Natural killer cell (primary cell): ENCODE measurements at regions not wholly inside any gene's neighbourhood (a gene's known extent, or its start where the extent isn't known, plus 50 kb on each side); places are given as distances from the start of the nearest gene placed in this dataset.

Experiments used
- ATAC-seq, 3 donors: fragments of 150-1000 bp in 2 of 3; fragments of 200-7000 bp in 1 of 3; cut with Tn5 transposase; 1 replicate in 1 of 3; 2 replicates in 2 of 3; pipeline ENCODE4 v1.10.0; 2021; ENCODE audit warnings: mild to moderate bottlenecking in 2 of 3, moderate library complexity in 2 of 3
- DNase-seq, 2 donors: peaks; one replicate each; pipeline versions ENCODE4 v3.0.0 to v3.0.0-alpha.2; 2013 to 2021; ENCODE audit warnings: mixed read lengths in 1 of 2
- H3K27ac ChIP-seq: one replicate; pipeline ENCODE4 v1.5.1; 2013; ENCODE audit warnings: mild to moderate bottlenecking, low read length
- H3K27me3 ChIP-seq: one replicate; pipeline ENCODE4 v1.6.1; 2013; ENCODE audit warnings: low read length; ENCODE audit not compliant: control insufficient read depth, insufficient read depth
- H3K36me3 ChIP-seq: one replicate; pipeline ENCODE4 v1.6.1; 2013; ENCODE audit warnings: low read length; ENCODE audit not compliant: control insufficient read depth, insufficient read depth
- H3K4me1 ChIP-seq: one replicate; pipeline ENCODE4 v1.6.1; 2013; ENCODE audit warnings: low read length; ENCODE audit not compliant: control insufficient read depth, insufficient read depth
- H3K4me3 ChIP-seq: one replicate; pipeline ENCODE4 v1.5.1; 2013; ENCODE audit warnings: low read length
- H3K9me3 ChIP-seq: one replicate; pipeline ENCODE4 v1.6.1; 2013; ENCODE audit warnings: low read length; ENCODE audit not compliant: control insufficient read depth, insufficient read depth
- H3K27ac Mint-ChIP-seq, 2 donors: one replicate each; pipeline ENCODE4 v1.8.0; 2022; ENCODE audit warnings: mild to moderate bottlenecking in 2 of 2, mixed read lengths in 2 of 2, moderate library complexity in 1 of 2
- H3K27me3 Mint-ChIP-seq, 2 donors: one replicate each; pipeline ENCODE4 v1.8.0; 2022; ENCODE audit warnings: low read depth in 2 of 2, mixed read lengths in 2 of 2
- H3K36me3 Mint-ChIP-seq: one replicate; pipeline ENCODE4 v1.8.0; 2022; ENCODE audit warnings: mixed read lengths
- H3K4me1 Mint-ChIP-seq, 2 donors: one replicate each; pipeline ENCODE4 v1.8.0; 2022; ENCODE audit warnings: mixed read lengths in 2 of 2
- H3K4me3 Mint-ChIP-seq: one replicate; pipeline ENCODE4 v1.8.0; 2022; ENCODE audit warnings: mild to moderate bottlenecking, moderate library complexity, mixed read lengths
- H3K9me3 Mint-ChIP-seq, 2 donors: one replicate each; pipeline ENCODE4 v1.8.0; 2022; ENCODE audit warnings: mixed read lengths in 2 of 2
- CTCF ChIP-seq: fragments of 200-600 bp; IDR thresholded peaks from one replicate; pipeline ENCODE4 v1.8.0; 2022; ENCODE audit warnings: antibody characterized with exemption
- WGBS: methylation state at CpG from one replicate; pipeline ENCODE4 v1.1.7; 2013; ENCODE audit warnings: missing lambda C conversion rate; ENCODE audit not compliant: insufficient coverage; 5-methylcytosine and 5-hydroxymethylcytosine counted together
- intact Hi-C: fragments of 100-400 bp; cut with micrococcal nuclease; formaldehyde crosslinking; loops from one replicate; pipeline ENCODE4 v1.14.2; 2022

GRCh38 chr10:78358351-78358750, 324.7 kb downstream of the RPS24 start:
- Mint-ChIP-seq H3K27me3 (no peaks in the 10 kb centered on the region), H3K4me1 (peaks cover 15 to 29% of the 10 kb centered on the region in 2 donors), H3K4me3 (no peak overlapping the region), H3K9me3 (no peaks in the 10 kb centered on the region), H3K36me3 (no peaks in the 10 kb centered on the region), H3K27ac (no peak overlapping the region)
- WGBS, result 91% methylated on average over 5 of the region's 5 CpGs
- intact Hi-C loops, result no loop called here
- no peak for TF ChIP-seq CTCF
- Histone ChIP-seq H3K36me3 (no peaks in the 10 kb centered on the region), H3K9me3 (no peaks in the 10 kb centered on the region), H3K4me3 (no peak overlapping the region), H3K27me3 (no peaks in the 10 kb centered on the region), H3K27ac (no peak overlapping the region), H3K4me1 (peaks cover 20% of the 10 kb centered on the region)
- DNase-seq, result no peak
- no peak for ATAC-seq

GRCh38 chr10:78358982-78359381, 325.3 kb downstream of the RPS24 start:
- intact Hi-C loops, result no loop called here
- no peak overlapping the region for H3K27ac ChIP-seq
- H3K27me3 ChIP-seq, result no peaks in the 10 kb centered on the region
- ATAC-seq (no peak), DNase-seq (no peak)
- no peaks in the 10 kb centered on the region for H3K36me3 ChIP-seq
- peaks cover 20% of the 10 kb centered on the region for H3K4me1 ChIP-seq
- Mint-ChIP-seq H3K27ac (no peak overlapping the region), H3K4me3 (no peak overlapping the region), H3K4me1 (peaks cover 15 to 31% of the 10 kb centered on the region in 2 donors), H3K27me3 (no peaks in the 10 kb centered on the region), H3K9me3 (no peaks in the 10 kb centered on the region), H3K36me3 (no peaks in the 10 kb centered on the region)
- no peak overlapping the region for H3K4me3 ChIP-seq
- no peaks in the 10 kb centered on the region for H3K9me3 ChIP-seq
- 94% methylated on average over 5 of the region's 5 CpGs for WGBS
- no peak for TF ChIP-seq CTCF

- H3K9me3 ChIP-seq, result no peaks in the 10 kb centered on the region
- no peaks in the 10 kb centered on the region for H3K27me3 ChIP-seq
- peaks cover 20% of the 10 kb centered on the region for H3K4me1 ChIP-seq
- ATAC-seq, result no peak
- Mint-ChIP-seq H3K36me3 (no peaks in the 10 kb centered on the region), H3K4me3 (no peak overlapping the region), H3K4me1 (peaks cover 15 to 31% of the 10 kb centered on the region in 2 donors), H3K27me3 (no peaks in the 10 kb centered on the region), H3K9me3 (no peaks in the 10 kb centered on the region), H3K27ac (no peak overlapping the region)
- no peak for TF ChIP-seq CTCF
- WGBS, result 82% methylated on average over 9 of the region's 9 CpGs
- intact Hi-C loops, result no loop called here
- H3K36me3 ChIP-seq, result no peaks in the 10 kb centered on the region
- H3K27ac ChIP-seq, result no peak overlapping the region
- no peak overlapping the region for H3K4me3 ChIP-seq
- DNase-seq, result no peak
Measured at GRCh38 chr10:78359640-78360091, 326.0 kb downstream of the RPS24 start.

GRCh38 chr10:78360284-78360683, 326.6 kb downstream of the RPS24 start:
- intact Hi-C loops, result no loop called here
- peak overlapping the region in 1 of 2 donors; percentile 40 for H3K27ac Mint-ChIP-seq

More at GRCh38 chr10:78360284-78360683, 326.6 kb downstream of the RPS24 start:
- Mint-ChIP-seq H3K4me3 (no peak overlapping the region), H3K4me1 (peaks cover 15 to 31% of the 10 kb centered on the region in 2 donors), H3K9me3 (no peaks in the 10 kb centered on the region), H3K36me3 (no peaks in the 10 kb centered on the region), H3K27me3 (no peaks in the 10 kb centered on the region)
- no peak for TF ChIP-seq CTCF
- WGBS, result 88% methylated on average over 6 of the region's 6 CpGs
- DNase-seq (no peak), ATAC-seq (no peak)
- no peaks in the 10 kb centered on the region for H3K27me3 ChIP-seq
- no peaks in the 10 kb centered on the region for H3K36me3 ChIP-seq
- no peaks in the 10 kb centered on the region for H3K9me3 ChIP-seq
- peaks cover 20% of the 10 kb centered on the region for H3K4me1 ChIP-seq
- no peak overlapping the region for H3K4me3 ChIP-seq
- H3K27ac ChIP-seq, result no peak overlapping the region
